HCT116 (cell line): ENCODE measurements at regions not wholly inside any gene's neighbourhood (a gene's known extent, or its start where the extent isn't known, plus 50 kb on each side); places are given as distances from the start of the nearest gene placed in this dataset.
"Not testable (repeated sequence)": the region's sequence is repeated elsewhere in the genome, so short reads cannot be mapped to it uniquely, and the experiment has no call there.

Experiments
- ATAC-seq: fragments of 200-7000 bp; cut with Tn5 transposase; 2 replicates; pipeline ENCODE4 v1.9.1; 2020; ENCODE audit warnings: mild to moderate bottlenecking, moderate library complexity
- BruUV-seq: library from RNA; stranded (reverse); fragments of 400-500 nt; replicated peaks from 2 replicates; lab custom pipeline; 2021; lab: Mats Ljungman, UMichigan
- CTCF ChIA-PET: fragments of 300-600 bp; sonication (Branson Sonifier 250); formaldehyde crosslinking; loops from one replicate; lab custom pipeline; 2021; ENCODE audit warnings: antibody characterized with exemption; lab: Charles Lee
- POLR2A ChIA-PET: fragments of 300-600, 350-600 bp; sonication (Branson Sonifier 250); formaldehyde crosslinking; loops from one replicate; lab custom pipeline; 2021; ENCODE audit warnings: antibody characterized with exemption; lab: Charles Lee
- RAD21 ChIA-PET, 2 experiments: fragments of 300-600 bp; sonication (Branson Sonifier 250); formaldehyde crosslinking; loops; one replicate each; lab custom pipeline; 2023; ENCODE audit warnings: low total read pairs in 2 of 2; ENCODE audit not compliant: uncharacterized antibody in 2 of 2, unreplicated experiment in 2 of 2, low non-redundant PET in 1 of 2; lab: Charles Lee
- DNase-seq: peaks from one replicate; pipeline ENCODE4 v3.0.0-alpha.2; 2010; ENCODE audit warnings: low read depth, low spot score
- H2AFZ ChIP-seq: fragments of 200-600 bp; shearing (Covaris generic), sonication (generic); 2 replicates; pipeline ENCODE4 v1.6.1; 2017; ENCODE audit warnings: low read depth, mixed run types, mixed read lengths, antibody characterized with exemption, low read length; ENCODE audit not compliant: poor library complexity, severe bottlenecking
- H3K27ac ChIP-seq: 2 replicates; pipeline ENCODE4 v1.5.1; 2012; ENCODE audit warnings: low read depth, low read length
- H3K27me3 ChIP-seq: fragments of 200-600 bp; sonication (generic); 2 replicates; pipeline ENCODE4 v1.6.1; 2016; ENCODE audit warnings: mixed run types, low read length, mixed read lengths; ENCODE audit not compliant: insufficient read depth
- H3K36me3 ChIP-seq, 2 experiments: fragments of 200-500 bp in 1 of 2; fragments of 200-600 bp in 1 of 2; sonication (Bioruptor generic) in 1 of 2; sonication (generic) in 1 of 2; 2 replicates each; pipeline versions ENCODE4 v1.5.1 to v1.6.1; 2014 to 2016; ENCODE audit warnings: low read length in 2 of 2, inconsistent platforms in 1 of 2, mixed read lengths in 1 of 2, mixed run types in 1 of 2; ENCODE audit not compliant: insufficient read depth in 2 of 2, control insufficient read depth in 1 of 2
- H3K4me1 ChIP-seq, 2 experiments: fragments of 200-600 bp in 1 of 2; sonication (generic) in 1 of 2; 2 replicates each; pipeline versions ENCODE4 v1.5.1 to v1.6.1; 2012 to 2017; ENCODE audit warnings: low read length in 2 of 2, inconsistent platforms in 1 of 2, mild to moderate bottlenecking in 1 of 2, mixed read lengths in 1 of 2, mixed run types in 1 of 2, moderate library complexity in 1 of 2; ENCODE audit not compliant: insufficient read depth in 2 of 2, control insufficient read depth in 1 of 2
- H3K4me2 ChIP-seq: fragments of 200-600 bp; sonication (generic); 2 replicates; pipeline ENCODE4 v1.6.1; 2017; ENCODE audit warnings: mixed run types, low read length, mixed read lengths
- H3K4me3 ChIP-seq, 2 experiments: fragments of 200-600 bp in 1 of 2; sonication (generic) in 1 of 2; replicated peaks in 1 of 2; 2 replicates each; pipeline ENCODE4 v1.5.1; 2011 to 2016; ENCODE audit warnings: low read length in 2 of 2, control low read depth in 1 of 2, low read depth in 1 of 2, mild to moderate bottlenecking in 1 of 2, mixed read lengths in 1 of 2, mixed run types in 1 of 2
- H3K79me2 ChIP-seq: fragments of 200-600 bp; sonication (generic); 2 replicates; pipeline ENCODE4 v1.6.1; 2017; ENCODE audit warnings: mild to moderate bottlenecking, mixed run types, low read length, moderate library complexity, mixed read lengths; ENCODE audit not compliant: insufficient read depth
- H3K9ac ChIP-seq: fragments of 200-600 bp; sonication (generic); 2 replicates; pipeline ENCODE4 v1.6.1; 2016; ENCODE audit warnings: low read length, mixed read lengths
- H3K9me2 ChIP-seq: fragments of 200-600 bp; sonication (generic), shearing (Covaris generic); 2 replicates; pipeline ENCODE4 v1.6.1; 2017; ENCODE audit warnings: mixed run types, mild to moderate bottlenecking, moderate library complexity; ENCODE audit not compliant: insufficient read depth
- H3K9me3 ChIP-seq, 2 experiments: fragments of 200-500 bp in 1 of 2; fragments of 200-600 bp in 1 of 2; sonication (Bioruptor generic) in 1 of 2; sonication (generic) in 1 of 2; 2 replicates each; pipeline ENCODE4 v1.6.1; 2014 to 2017; ENCODE audit warnings: low read length in 2 of 2, mixed read lengths in 2 of 2, inconsistent platforms in 1 of 2, low read depth in 1 of 2, mild to moderate bottlenecking in 1 of 2, mixed run types in 1 of 2, moderate library complexity in 1 of 2; ENCODE audit not compliant: control insufficient read depth in 1 of 2, insufficient read depth in 1 of 2
- H4K20me1 ChIP-seq: fragments of 200-600 bp; sonication (generic), shearing (Covaris generic); 2 replicates; pipeline ENCODE4 v1.6.1; 2017; ENCODE audit warnings: mixed run types, mild to moderate bottlenecking, moderate library complexity; ENCODE audit not compliant: insufficient read depth
- intact Hi-C: fragments of 100-400 bp; cut with micrococcal nuclease; formaldehyde crosslinking; loops from 2 replicates; pipeline ENCODE4 v1.10.0; 2022

- H3K27me3 ChIP-seq, H3K4me1 ChIP-seq, DNase-seq, CTCF ChIA-PET, H3K9me2 ChIP-seq, H3K4me3 ChIP-seq, RAD21 ChIA-PET, ATAC-seq, H3K9ac ChIP-seq, H3K9me3 ChIP-seq, H4K20me1 ChIP-seq, BruUV-seq, H3K4me2 ChIP-seq, intact Hi-C loops, H3K79me2 ChIP-seq, H3K27ac ChIP-seq, H2AFZ ChIP-seq, POLR2A ChIA-PET, H3K36me3 ChIP-seq: not testable (repeated sequence)
Observed at GRCh38 chr9:41063243-41063642, 65.2 kb downstream of the FOXD4L6 start.

GRCh38 chr9:41059603-41060002 is 68.9 kb downstream of the FOXD4L6 start:
- H2AFZ ChIP-seq, ATAC-seq, H3K27me3 ChIP-seq, H3K9ac ChIP-seq, intact Hi-C loops, POLR2A ChIA-PET, BruUV-seq, H3K36me3 ChIP-seq, CTCF ChIA-PET, H3K4me1 ChIP-seq, H3K9me3 ChIP-seq, H3K4me2 ChIP-seq, RAD21 ChIA-PET, DNase-seq, H3K9me2 ChIP-seq, H3K4me3 ChIP-seq, H4K20me1 ChIP-seq, H3K27ac ChIP-seq, H3K79me2 ChIP-seq: not testable (repeated sequence)

- H3K9me2 ChIP-seq, H3K36me3 ChIP-seq, CTCF ChIA-PET, ATAC-seq, H3K27ac ChIP-seq, intact Hi-C loops, H3K9ac ChIP-seq, RAD21 ChIA-PET, H3K79me2 ChIP-seq, H3K9me3 ChIP-seq, BruUV-seq, H4K20me1 ChIP-seq, H3K4me3 ChIP-seq, DNase-seq, H3K4me2 ChIP-seq, H3K4me1 ChIP-seq, H2AFZ ChIP-seq, POLR2A ChIA-PET, H3K27me3 ChIP-seq: not testable (repeated sequence)
Observed at GRCh38 chr9:41053666-41054363, 74.7 kb downstream of the FOXD4L6 start.

GRCh38 chr9:41048672-41049071 is 79.8 kb downstream of the FOXD4L6 start:
- H3K27ac ChIP-seq, ATAC-seq, H3K4me3 ChIP-seq, CTCF ChIA-PET, H3K79me2 ChIP-seq, H3K9me2 ChIP-seq, H2AFZ ChIP-seq, POLR2A ChIA-PET, H3K9ac ChIP-seq, H3K9me3 ChIP-seq, H4K20me1 ChIP-seq, H3K36me3 ChIP-seq, RAD21 ChIA-PET, DNase-seq, intact Hi-C loops, BruUV-seq, H3K27me3 ChIP-seq, H3K4me2 ChIP-seq, H3K4me1 ChIP-seq: not testable (repeated sequence)
